ENCODE measurements at regions not wholly inside any gene's neighbourhood (a gene's known extent, or its start where the extent isn't known, plus 50 kb on each side); places are given as distances from the start of the nearest gene placed in this dataset.

- Histone ChIP-seq H3K9me3 (peaks cover 0 to 8% (median 3%) of the 10 kb centered on the region in 12 donors), H3K27me3 (no peaks in the 10 kb centered on the region), H3K4me1 (peaks cover 0 to 49% (median 28%) of the 10 kb centered on the region in 12 donors), H3K27ac (peak overlapping the region in 11 of 12 donors; percentile 28 to 98 (median 62)), H3K4me3 (peak overlapping the region in 2 of 12 donors; percentile 7 to 19), H3K36me3 (no peaks in the 10 kb centered on the region)
- intact Hi-C loops (cut with DNase I): loop anchor here in 2 of 10 donors (2.0 to 5.0 kb wide), 2 partner anchors 82 to 83 kb away; no protein-coding TSS in a partner anchor
- TF ChIP-seq POLR2A (IDR thresholded peaks at IDR 0.05) (no peak), CTCF (IDR thresholded peaks at IDR 0.05) (no peak)
- ATAC-seq (peak; percentile 88 to 97 (median 93)), DNase-seq (peak in 4 of 5 donors; percentile 42 to 73 (median 57))
- WGBS, 4 donors: 16 to 29% (median 18%) methylated on average over 6 of the region's 6 CpGs
Observed at GRCh38 chr10:29725133-29725720, 90.5 kb upstream of the SVIL start.

- DNase-seq: no peak
- 73 to 84% (median 79%) methylated on average over 2 of the region's 2 CpGs for WGBS, 4 donors
- peak overlapping the region in 4 of 12 donors; percentile 6 to 98 (median 53) for H3K27ac ChIP-seq
- H3K27me3 ChIP-seq: no peaks in the 10 kb centered on the region
- no peak for ATAC-seq
- H3K4me1 ChIP-seq: peaks cover 0 to 47% (median 29%) of the 10 kb centered on the region in 12 donors
- no peak overlapping the region for H3K4me3 ChIP-seq
- no peaks in the 10 kb centered on the region for H3K36me3 ChIP-seq
- intact Hi-C loops (cut with DNase I): loop anchor here in 1 of 10 donors (2.0 kb wide), 1 partner anchor 81 kb away; no protein-coding TSS in a partner anchor
- no peak for TF ChIP-seq POLR2A (IDR thresholded peaks at IDR 0.05)
- no peak for TF ChIP-seq CTCF (IDR thresholded peaks at IDR 0.05)
- H3K9me3 ChIP-seq: peaks cover 0 to 20% (median 14%) of the 10 kb centered on the region in 12 donors
Observed at GRCh38 chr10:29723726-29724125, 89.0 kb upstream of the SVIL start.

- TF ChIP-seq CTCF (IDR thresholded peaks at IDR 0.05) (no peak), POLR2A (IDR thresholded peaks at IDR 0.05) (no peak)
- WGBS, 4 donors: 71 to 93% (median 78%) methylated on average over 4 of the region's 4 CpGs
- H3K4me3 ChIP-seq: no peak overlapping the region
Observed at GRCh38 chr10:29722777-29723176, 88.0 kb upstream of the SVIL start.

GRCh38 chr10:29720149-29720548 is 85.4 kb upstream of the SVIL start:
- intact Hi-C loops (cut with DNase I): no loop called here
- H3K36me3 ChIP-seq: no peaks in the 10 kb centered on the region
- ATAC-seq (no peak), DNase-seq (no peak)
- H3K27me3 ChIP-seq: no peaks in the 10 kb centered on the region
- H3K27ac ChIP-seq: no peak overlapping the region
- peaks cover 0 to 35% (median 8%) of the 10 kb centered on the region in 12 donors for H3K4me1 ChIP-seq
- peaks cover 0 to 20% (median 14%) of the 10 kb centered on the region in 12 donors for H3K9me3 ChIP-seq
- no peak overlapping the region for H3K4me3 ChIP-seq
- TF ChIP-seq CTCF (IDR thresholded peaks at IDR 0.05) (no peak), POLR2A (IDR thresholded peaks at IDR 0.05) (no peak)

More at GRCh38 chr10:29722777-29723176, 88.0 kb upstream of the SVIL start:
- ATAC-seq (no peak), DNase-seq (no peak)
- intact Hi-C loops (cut with DNase I): no loop called here
- Histone ChIP-seq H3K36me3 (no peaks in the 10 kb centered on the region), H3K27ac (peak overlapping the region in 2 of 12 donors; percentile 7 to 98), H3K27me3 (no peaks in the 10 kb centered on the region), H3K4me1 (peaks cover 0 to 46% (median 24%) of the 10 kb centered on the region in 12 donors), H3K9me3 (peaks cover 0 to 20% (median 14%) of the 10 kb centered on the region in 12 donors)
